Activated CD8-positive, alpha-beta T cell treated with anti-CD3 and anti-CD28 coated beads for 36 hours (primary cell): ENCODE measurements at regions not wholly inside any gene's neighbourhood (a gene's known extent, or its start where the extent isn't known, plus 50 kb on each side); places are given as distances from the start of the nearest gene placed in this dataset.

Source experiments
- ATAC-seq: fragments of 200-7000 bp; cut with Tn5 transposase; one replicate; pipeline ENCODE4 v1.10.0; 2021; ENCODE audit warnings: mild to moderate bottlenecking, moderate library complexity
- CTCF ChIA-PET: fragments of 350-600 bp; sonication (Branson Sonifier 250); formaldehyde crosslinking; loops from one replicate; lab custom pipeline; 2021; ENCODE audit warnings: antibody characterized with exemption; lab: Charles Lee
- POLR2A ChIA-PET: fragments of 350-600 bp; sonication (Branson Sonifier 250); formaldehyde crosslinking; loops from one replicate; lab custom pipeline; 2021; ENCODE audit warnings: antibody characterized with exemption; lab: Charles Lee
- DNase-seq: peaks from one replicate; pipeline ENCODE4 v3.0.0-alpha.2; 2020
- H3K27ac Mint-ChIP-seq: one replicate; pipeline ENCODE4 v1.8.0; 2021; ENCODE audit warnings: mild to moderate bottlenecking, mixed read lengths
- H3K27me3 Mint-ChIP-seq: one replicate; pipeline ENCODE4 v1.8.0; 2021; ENCODE audit warnings: mixed read lengths
- H3K36me3 Mint-ChIP-seq: one replicate; pipeline ENCODE4 v1.8.0; 2021; ENCODE audit warnings: low read depth, mixed read lengths
- H3K4me1 Mint-ChIP-seq: one replicate; pipeline ENCODE4 v1.8.0; 2021; ENCODE audit warnings: low read depth, mixed read lengths
- H3K4me3 Mint-ChIP-seq: one replicate; pipeline ENCODE4 v1.8.0; 2021; ENCODE audit warnings: mild to moderate bottlenecking, moderate library complexity, mixed read lengths
- H3K9me3 Mint-ChIP-seq: one replicate; pipeline ENCODE4 v1.8.0; 2021; ENCODE audit warnings: mixed read lengths
- intact Hi-C: fragments of 100-400 bp; cut with micrococcal nuclease; formaldehyde crosslinking; loops from one replicate; pipeline ENCODE4 v1.10.0; 2022
- TF ChIP-seq, protein P1 (sequence below): fragments of 200-600 bp; IDR thresholded peaks from one replicate; pipeline ENCODE4 v1.8.0; 2022; ENCODE audit warnings: antibody characterized with exemption, mild to moderate bottlenecking

DNA sequence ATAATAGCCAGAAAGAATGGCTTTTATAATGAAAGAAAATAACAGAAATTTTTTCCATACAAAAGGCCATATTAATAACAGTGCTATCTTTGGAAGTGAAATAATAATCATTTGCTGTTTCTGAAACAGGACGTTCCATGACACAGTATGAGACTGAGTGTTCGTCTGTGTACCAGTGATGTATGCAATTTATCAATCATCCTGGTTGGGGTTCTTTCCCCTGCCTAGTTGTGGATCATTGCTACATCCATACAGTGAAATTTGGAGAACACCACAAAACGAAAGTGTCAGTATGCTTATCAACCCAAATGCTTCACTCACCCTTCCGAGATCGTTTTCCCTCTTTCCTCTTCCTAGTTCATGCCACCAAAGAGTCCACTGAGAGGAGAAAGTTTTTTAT, 151.4 kb upstream of the PRDM1 start:
- no peaks in the 10 kb centered on the region for H3K36me3 Mint-ChIP-seq
- no peaks in the 10 kb centered on the region for H3K4me1 Mint-ChIP-seq
- ChIA-PET CTCF (no interaction called here), POLR2A (no interaction called here)
- no peak for DNase-seq
- no peak for ATAC-seq
- H3K27ac Mint-ChIP-seq = no peak overlapping the region
- H3K9me3 Mint-ChIP-seq = no peaks in the 10 kb centered on the region
- TF ChIP-seq, protein P1, sequence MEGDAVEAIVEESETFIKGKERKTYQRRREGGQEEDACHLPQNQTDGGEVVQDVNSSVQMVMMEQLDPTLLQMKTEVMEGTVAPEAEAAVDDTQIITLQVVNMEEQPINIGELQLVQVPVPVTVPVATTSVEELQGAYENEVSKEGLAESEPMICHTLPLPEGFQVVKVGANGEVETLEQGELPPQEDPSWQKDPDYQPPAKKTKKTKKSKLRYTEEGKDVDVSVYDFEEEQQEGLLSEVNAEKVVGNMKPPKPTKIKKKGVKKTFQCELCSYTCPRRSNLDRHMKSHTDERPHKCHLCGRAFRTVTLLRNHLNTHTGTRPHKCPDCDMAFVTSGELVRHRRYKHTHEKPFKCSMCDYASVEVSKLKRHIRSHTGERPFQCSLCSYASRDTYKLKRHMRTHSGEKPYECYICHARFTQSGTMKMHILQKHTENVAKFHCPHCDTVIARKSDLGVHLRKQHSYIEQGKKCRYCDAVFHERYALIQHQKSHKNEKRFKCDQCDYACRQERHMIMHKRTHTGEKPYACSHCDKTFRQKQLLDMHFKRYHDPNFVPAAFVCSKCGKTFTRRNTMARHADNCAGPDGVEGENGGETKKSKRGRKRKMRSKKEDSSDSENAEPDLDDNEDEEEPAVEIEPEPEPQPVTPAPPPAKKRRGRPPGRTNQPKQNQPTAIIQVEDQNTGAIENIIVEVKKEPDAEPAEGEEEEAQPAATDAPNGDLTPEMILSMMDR = no peak
- H3K27me3 Mint-ChIP-seq = peaks cover 2% of the 10 kb centered on the region
- no peak overlapping the region for H3K4me3 Mint-ChIP-seq
- intact Hi-C loops = no loop called here

DNA sequence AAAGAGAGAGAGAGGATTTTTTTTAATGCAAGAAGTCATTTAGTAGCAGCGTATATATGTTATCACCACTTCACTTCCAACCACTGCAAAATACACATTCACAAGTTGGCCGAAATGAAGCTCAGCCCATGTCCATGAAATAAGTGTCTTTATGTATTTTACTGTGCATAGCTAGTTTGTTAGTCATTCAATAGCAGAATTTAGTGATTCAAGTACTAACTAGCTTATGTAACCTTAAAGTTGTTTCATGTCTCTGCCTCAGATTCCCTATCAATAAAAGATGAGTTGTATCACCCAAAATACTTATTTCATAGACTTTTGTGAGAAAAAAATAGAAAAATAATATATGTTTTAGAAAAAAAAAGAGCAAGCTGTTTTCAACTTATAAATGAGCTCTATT, 153.7 kb upstream of the PRDM1 start:
- TF ChIP-seq, protein P1 = no peak
- H3K27me3 Mint-ChIP-seq = no peaks in the 10 kb centered on the region
- no peaks in the 10 kb centered on the region for H3K9me3 Mint-ChIP-seq
- no peak overlapping the region for H3K4me3 Mint-ChIP-seq
- ChIA-PET POLR2A (no interaction called here), CTCF (interaction anchor here (0.8 to 1.0 kb wide), 2 partner anchors 10 to 319 kb away, joined by 3 read pairs; no protein-coding TSS in a partner anchor)
- DNase-seq (no peak), ATAC-seq (no peak)
- no peaks in the 10 kb centered on the region for H3K36me3 Mint-ChIP-seq
- no peaks in the 10 kb centered on the region for H3K4me1 Mint-ChIP-seq
- no peak overlapping the region for H3K27ac Mint-ChIP-seq
- intact Hi-C loops = no loop called here

DNA sequence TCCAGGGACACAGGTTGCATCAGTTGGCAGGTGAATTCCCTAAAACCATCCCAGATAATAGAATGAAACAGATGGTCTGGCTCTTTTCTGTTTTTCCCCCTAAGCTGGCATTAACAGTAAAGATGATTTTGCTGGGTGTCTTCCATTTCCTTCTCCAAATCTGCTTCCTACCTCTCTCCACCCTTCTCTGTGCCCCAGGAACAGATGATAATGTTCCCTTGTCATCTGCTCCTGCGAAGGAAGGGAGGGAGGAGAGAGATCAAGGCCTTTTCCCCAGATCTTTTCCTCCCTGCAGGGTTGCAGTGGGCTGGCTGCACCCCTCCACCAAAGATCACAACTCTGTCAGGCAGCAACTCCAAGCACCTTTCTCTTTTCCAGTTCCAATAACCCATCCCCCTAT, 156.5 kb upstream of the PRDM1 start:
- H3K9me3 Mint-ChIP-seq = no peaks in the 10 kb centered on the region
- no peak for DNase-seq
- no peaks in the 10 kb centered on the region for H3K36me3 Mint-ChIP-seq
- no peaks in the 10 kb centered on the region for H3K4me1 Mint-ChIP-seq
- intact Hi-C loops = no loop called here
- ATAC-seq = no peak
- H3K27ac Mint-ChIP-seq = no peak overlapping the region
- ChIA-PET CTCF (no interaction called here), POLR2A (no interaction called here)
- peaks cover 3% of the 10 kb centered on the region for H3K27me3 Mint-ChIP-seq
- no peak overlapping the region for H3K4me3 Mint-ChIP-seq
- TF ChIP-seq, protein P1 = no peak

DNA sequence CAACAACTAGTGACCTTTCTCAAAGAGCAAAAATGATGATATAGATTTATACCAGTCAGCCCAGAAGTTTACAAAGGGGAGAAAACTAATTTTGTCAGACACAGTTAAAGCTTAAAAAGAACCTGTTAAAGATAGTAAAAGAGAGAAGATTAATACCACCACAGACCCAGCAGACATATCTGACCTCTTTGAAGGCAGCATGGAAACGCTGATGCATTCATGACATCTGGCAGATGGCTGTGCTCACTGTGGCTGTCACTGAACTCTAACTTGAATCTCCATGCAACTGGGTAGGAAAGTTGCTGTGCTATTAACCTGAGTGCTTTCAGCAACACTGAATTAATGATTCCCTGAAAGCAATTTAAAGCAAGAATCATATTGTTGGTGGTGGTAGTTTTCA, 159.8 kb upstream of the PRDM1 start:
- Mint-ChIP-seq H3K4me1 (no peaks in the 10 kb centered on the region), H3K36me3 (no peaks in the 10 kb centered on the region), H3K27ac (no peak overlapping the region), H3K4me3 (no peak overlapping the region), H3K9me3 (no peaks in the 10 kb centered on the region), H3K27me3 (peaks cover 13% of the 10 kb centered on the region)
- TF ChIP-seq, protein P1 = no peak
- peak; percentile 15 for DNase-seq
- CTCF ChIA-PET = no interaction called here
- intact Hi-C loops = no loop called here
- POLR2A ChIA-PET = no interaction called here
- ATAC-seq = peak; percentile 45

DNA sequence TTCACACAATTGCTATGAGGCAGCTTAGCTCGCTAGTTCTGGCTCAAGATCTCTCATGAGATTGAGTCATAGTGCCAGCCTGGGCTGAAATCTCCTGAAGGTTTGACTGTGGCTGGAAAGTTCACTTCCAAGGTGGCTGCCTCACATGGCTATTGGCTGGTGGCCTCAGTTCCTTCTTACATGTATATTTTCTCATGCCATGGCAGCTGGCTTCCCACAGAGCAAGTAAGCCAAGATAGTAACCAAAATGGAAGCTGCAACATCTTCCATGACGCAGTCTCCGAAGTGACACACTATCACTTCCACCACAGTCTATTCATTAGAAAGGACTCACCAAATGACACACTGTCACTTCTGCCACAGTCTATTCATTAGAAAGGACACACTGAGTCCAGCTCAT, 160.4 kb upstream of the PRDM1 start:
- H3K9me3 Mint-ChIP-seq = no peaks in the 10 kb centered on the region
- no peak for ATAC-seq
- peaks cover 13% of the 10 kb centered on the region for H3K27me3 Mint-ChIP-seq
- CTCF ChIA-PET = no interaction called here
- POLR2A ChIA-PET = no interaction called here
- no peaks in the 10 kb centered on the region for H3K4me1 Mint-ChIP-seq
- H3K4me3 Mint-ChIP-seq = no peak overlapping the region
- intact Hi-C loops = no loop called here
- no peaks in the 10 kb centered on the region for H3K36me3 Mint-ChIP-seq
- H3K27ac Mint-ChIP-seq = no peak overlapping the region
- TF ChIP-seq, protein P1 = no peak
- DNase-seq = no peak
